ENCODE measurements at regions not wholly inside any gene's neighbourhood (a gene's known extent, or its start where the extent isn't known, plus 50 kb on each side); places are given as distances from the start of the nearest gene placed in this dataset.

GRCh38 chr5:143464723-143465490 is 61.4 kb upstream of the NR3C1 start:
- no peaks in the 10 kb centered on the region for H3K9me3 ChIP-seq
- TF ChIP-seq, protein P1, sequence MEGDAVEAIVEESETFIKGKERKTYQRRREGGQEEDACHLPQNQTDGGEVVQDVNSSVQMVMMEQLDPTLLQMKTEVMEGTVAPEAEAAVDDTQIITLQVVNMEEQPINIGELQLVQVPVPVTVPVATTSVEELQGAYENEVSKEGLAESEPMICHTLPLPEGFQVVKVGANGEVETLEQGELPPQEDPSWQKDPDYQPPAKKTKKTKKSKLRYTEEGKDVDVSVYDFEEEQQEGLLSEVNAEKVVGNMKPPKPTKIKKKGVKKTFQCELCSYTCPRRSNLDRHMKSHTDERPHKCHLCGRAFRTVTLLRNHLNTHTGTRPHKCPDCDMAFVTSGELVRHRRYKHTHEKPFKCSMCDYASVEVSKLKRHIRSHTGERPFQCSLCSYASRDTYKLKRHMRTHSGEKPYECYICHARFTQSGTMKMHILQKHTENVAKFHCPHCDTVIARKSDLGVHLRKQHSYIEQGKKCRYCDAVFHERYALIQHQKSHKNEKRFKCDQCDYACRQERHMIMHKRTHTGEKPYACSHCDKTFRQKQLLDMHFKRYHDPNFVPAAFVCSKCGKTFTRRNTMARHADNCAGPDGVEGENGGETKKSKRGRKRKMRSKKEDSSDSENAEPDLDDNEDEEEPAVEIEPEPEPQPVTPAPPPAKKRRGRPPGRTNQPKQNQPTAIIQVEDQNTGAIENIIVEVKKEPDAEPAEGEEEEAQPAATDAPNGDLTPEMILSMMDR (IDR thresholded peaks at IDR 0.05), result no peak
- no peak for DNase-seq
- H3K36me3 ChIP-seq (ENCODE audit: low read depth), result no peaks in the 10 kb centered on the region
- no peak overlapping the region for H3K4me3 ChIP-seq
- intact Hi-C loops (cut with DNase I, micrococcal nuclease), result no loop called here
- H3K4me1 ChIP-seq (ENCODE audit: low read depth), result no peaks in the 10 kb centered on the region
- ATAC-seq, result no peak

- ATAC-seq, result no peak
- TF ChIP-seq, protein P1 (IDR thresholded peaks at IDR 0.05), result no peak
- no peak for DNase-seq
- intact Hi-C loops (cut with DNase I, micrococcal nuclease), result no loop called here
- no peaks in the 10 kb centered on the region for H3K9me3 ChIP-seq
- no peaks in the 10 kb centered on the region for H3K36me3 ChIP-seq (ENCODE audit: low read depth)
- H3K4me3 ChIP-seq, result no peak overlapping the region
- no peaks in the 10 kb centered on the region for H3K4me1 ChIP-seq (ENCODE audit: low read depth)
These were observed 58.9 kb upstream of the NR3C1 start for GRCh38 chr5:143462431-143462830.

DNA sequence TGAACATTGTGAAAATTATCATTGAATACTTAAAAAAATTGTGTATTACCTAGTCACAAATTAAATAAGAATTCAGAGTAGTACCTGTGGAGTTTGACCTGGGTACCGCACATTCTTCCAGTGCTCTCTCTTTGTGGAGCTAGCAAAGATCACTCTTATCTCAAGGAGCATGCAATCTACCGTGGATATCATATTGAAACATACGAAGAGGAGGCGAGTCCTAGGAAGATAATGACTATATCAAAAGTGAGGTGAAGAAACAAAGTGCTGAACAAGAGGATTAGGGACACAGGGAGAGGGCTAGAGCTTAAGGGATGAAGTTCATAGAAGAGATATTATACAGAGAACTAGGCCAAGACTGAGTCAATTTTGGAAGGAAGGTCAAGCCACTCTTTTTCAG is 55.9 kb upstream of the NR3C1 start:
- ATAC-seq (no peak), DNase-seq (no peak)
- Histone ChIP-seq H3K4me1 (ENCODE audit: low read depth) (no peaks in the 10 kb centered on the region), H3K9me3 (no peaks in the 10 kb centered on the region), H3K36me3 (ENCODE audit: low read depth) (no peaks in the 10 kb centered on the region), H3K4me3 (no peak overlapping the region)
- TF ChIP-seq, protein P1 (IDR thresholded peaks at IDR 0.05), result no peak
- intact Hi-C loops (cut with DNase I, micrococcal nuclease), result no loop called here

GRCh38 chr5:143456952-143457547 is 53.6 kb upstream of the NR3C1 start:
- ATAC-seq, result no peak
- TF ChIP-seq, protein P1 (IDR thresholded peaks at IDR 0.05), result no peak
- no peak for DNase-seq
- Histone ChIP-seq H3K4me3 (no peak overlapping the region), H3K9me3 (no peaks in the 10 kb centered on the region), H3K4me1 (ENCODE audit: low read depth) (no peaks in the 10 kb centered on the region), H3K36me3 (ENCODE audit: low read depth) (no peaks in the 10 kb centered on the region)
- intact Hi-C loops (cut with DNase I, micrococcal nuclease), result no loop called here

GRCh38 chr5:143454936-143455516 is 51.5 kb upstream of the NR3C1 start:
- intact Hi-C loops (cut with DNase I, micrococcal nuclease), result no loop called here
- no peak for DNase-seq
- H3K9me3 ChIP-seq, result no peaks in the 10 kb centered on the region
- H3K4me3 ChIP-seq, result no peak overlapping the region
- no peaks in the 10 kb centered on the region for H3K4me1 ChIP-seq (ENCODE audit: low read depth)
- TF ChIP-seq, protein P1 (IDR thresholded peaks at IDR 0.05), result no peak
- no peak for ATAC-seq
- H3K36me3 ChIP-seq (ENCODE audit: low read depth), result no peaks in the 10 kb centered on the region
